Urinary bladder (tissue), 3 donors: ENCODE measurements at regions not wholly inside any gene's neighbourhood (a gene's known extent, or its start where the extent isn't known, plus 50 kb on each side); places are given as distances from the start of the nearest gene placed in this dataset.
"Not testable (repeated sequence)": the region's sequence is repeated elsewhere in the genome, so short reads cannot be mapped to it uniquely, and the experiment has no call there.

Experiments
- DNase-seq: peaks from one replicate; pipeline ENCODE4 v3.0.0-alpha.2; 2015; ENCODE audit errors: extremely low spot score
- H3K27ac ChIP-seq: one replicate; pipeline ENCODE4 v1.5.1; 2013; ENCODE audit warnings: low read depth, mild to moderate bottlenecking, moderate library complexity
- H3K36me3 ChIP-seq: one replicate; pipeline ENCODE4 v1.6.1; 2013; ENCODE audit warnings: mild to moderate bottlenecking, moderate library complexity; ENCODE audit not compliant: insufficient read depth
- H3K4me1 ChIP-seq: one replicate; pipeline ENCODE4 v1.6.1; 2013; ENCODE audit warnings: mild to moderate bottlenecking, moderate library complexity; ENCODE audit not compliant: insufficient read depth
- H3K4me3 ChIP-seq: one replicate; pipeline ENCODE4 v1.5.1; 2013; ENCODE audit warnings: low read depth, low read length
- WGBS: extraction: QIAGEN DNeasy Blood & Tissue Kit; methylation state at CpG from one replicate; pipeline ENCODE4 v1.1.7; 2013; 5-methylcytosine and 5-hydroxymethylcytosine counted together
- donor health status: healthy with polysubstance abuse.
- donor health status: healthy.

- WGBS = 84% methylated on average over 4 of the region's 4 CpGs
- no peak for DNase-seq
- Histone ChIP-seq H3K27ac (no peak overlapping the region), H3K36me3 (no peaks in the 10 kb centered on the region), H3K4me3 (no peak overlapping the region), H3K4me1 (no peaks in the 10 kb centered on the region)
Measured at GRCh38 chr2:4725618-4726017, 966.6 kb upstream of the SOX11 start.

- Histone ChIP-seq H3K36me3 (no peaks in the 10 kb centered on the region), H3K4me1 (no peaks in the 10 kb centered on the region), H3K4me3 (no peak overlapping the region), H3K27ac (no peak overlapping the region)
- no peak for DNase-seq
- WGBS = 91% methylated on average over 2 of the region's 2 CpGs
Measured at GRCh38 chr2:4732560-4732959, 959.6 kb upstream of the SOX11 start.

- WGBS = 55% methylated on average over 12 of the region's 12 CpGs
- Histone ChIP-seq H3K4me3 (no peak overlapping the region), H3K27ac (no peak overlapping the region), H3K36me3 (no peaks in the 10 kb centered on the region), H3K4me1 (no peaks in the 10 kb centered on the region)
- no peak for DNase-seq
Measured at GRCh38 chr2:4745056-4745991, 946.9 kb upstream of the SOX11 start.

- 78% methylated on average over 4 of the region's 4 CpGs for WGBS
- no peak overlapping the region for H3K4me3 ChIP-seq
- no peak overlapping the region for H3K27ac ChIP-seq
- H3K4me1 ChIP-seq = no peaks in the 10 kb centered on the region
- H3K36me3 ChIP-seq = no peaks in the 10 kb centered on the region
- no peak for DNase-seq
Measured at GRCh38 chr2:4753721-4754120, 938.5 kb upstream of the SOX11 start.

GRCh38 chr2:4762951-4763376 lies 929.2 kb upstream of the SOX11 start:
- WGBS = 3% methylated on average over 4 of the region's 4 CpGs
- DNase-seq = peak; percentile 53
- no peak overlapping the region for H3K4me3 ChIP-seq
- H3K4me1 ChIP-seq = no peaks in the 10 kb centered on the region
- H3K27ac ChIP-seq = no peak overlapping the region
- H3K36me3 ChIP-seq = no peaks in the 10 kb centered on the region

GRCh38 chr2:4765787-4766530 lies 926.2 kb upstream of the SOX11 start:
- Histone ChIP-seq H3K4me1 (no peaks in the 10 kb centered on the region), H3K36me3 (no peaks in the 10 kb centered on the region), H3K4me3 (no peak overlapping the region), H3K27ac (no peak overlapping the region)
- DNase-seq = no peak
- 41% methylated on average over 16 of the region's 16 CpGs for WGBS

GRCh38 chr2:4775668-4776067 lies 916.5 kb upstream of the SOX11 start:
- 95% methylated on average over 2 of the region's 2 CpGs for WGBS
- Histone ChIP-seq H3K4me1 (no peaks in the 10 kb centered on the region), H3K36me3 (no peaks in the 10 kb centered on the region), H3K4me3 (no peak overlapping the region), H3K27ac (no peak overlapping the region)
- DNase-seq = no peak

- H3K4me3 ChIP-seq = no peak overlapping the region
- 82% methylated on average over 3 of the region's 3 CpGs for WGBS
- no peaks in the 10 kb centered on the region for H3K4me1 ChIP-seq
- no peak overlapping the region for H3K27ac ChIP-seq
- DNase-seq = no peak
- no peaks in the 10 kb centered on the region for H3K36me3 ChIP-seq
Measured at GRCh38 chr2:4780679-4781078, 911.5 kb upstream of the SOX11 start.

- Histone ChIP-seq H3K4me3 (no peak overlapping the region), H3K4me1 (no peaks in the 10 kb centered on the region), H3K36me3 (no peaks in the 10 kb centered on the region), H3K27ac (no peak overlapping the region)
- no peak for DNase-seq
- WGBS = 98% methylated on average over 1 of the region's 1 CpG
Measured at GRCh38 chr2:4782647-4783046, 909.5 kb upstream of the SOX11 start.

- Histone ChIP-seq H3K36me3 (no peaks in the 10 kb centered on the region), H3K4me3 (no peak overlapping the region), H3K27ac (no peak overlapping the region), H3K4me1 (no peaks in the 10 kb centered on the region)
- no peak for DNase-seq
- 65% methylated on average over 3 of the region's 3 CpGs for WGBS
Measured at GRCh38 chr2:4791488-4791887, 900.7 kb upstream of the SOX11 start.

GRCh38 chr2:4792126-4792525 lies 900.1 kb upstream of the SOX11 start:
- H3K4me1 ChIP-seq = no peaks in the 10 kb centered on the region
- H3K4me3 ChIP-seq = no peak overlapping the region
- H3K27ac ChIP-seq = no peak overlapping the region
- H3K36me3 ChIP-seq = no peaks in the 10 kb centered on the region
- DNase-seq = no peak

GRCh38 chr2:4803396-4803795 lies 888.8 kb upstream of the SOX11 start:
- Histone ChIP-seq H3K4me1 (no peaks in the 10 kb centered on the region), H3K4me3 (no peak overlapping the region), H3K27ac (no peak overlapping the region), H3K36me3 (no peaks in the 10 kb centered on the region)
- 66% methylated on average over 2 of the region's 2 CpGs for WGBS
- no peak for DNase-seq

GRCh38 chr2:4814137-4814536 lies 878.0 kb upstream of the SOX11 start:
- DNase-seq, H3K27ac ChIP-seq, H3K36me3 ChIP-seq, H3K4me1 ChIP-seq, H3K4me3 ChIP-seq: not testable (repeated sequence)

- WGBS = 76% methylated on average over 3 of the region's 3 CpGs
- Histone ChIP-seq H3K4me1 (no peaks in the 10 kb centered on the region), H3K27ac (no peak overlapping the region), H3K36me3 (no peaks in the 10 kb centered on the region), H3K4me3 (no peak overlapping the region)
- DNase-seq = no peak
Measured at GRCh38 chr2:4827836-4828235, 864.3 kb upstream of the SOX11 start.
